ENCODE measurements at regions not wholly inside any gene's neighbourhood (a gene's known extent, or its start where the extent isn't known, plus 50 kb on each side); places are given as distances from the start of the nearest gene placed in this dataset.

- no peak for DNase-seq (ENCODE audit: extremely low spot score, unreplicated experiment)
- Mint-ChIP-seq H3K27ac (ENCODE audit: unreplicated experiment) (no peak overlapping the region), H3K36me3 (ENCODE audit: unreplicated experiment) (no peaks in the 10 kb centered on the region), H3K9me3 (ENCODE audit: unreplicated experiment) (no peaks in the 10 kb centered on the region), H3K4me3 (ENCODE audit: unreplicated experiment) (no peak overlapping the region), H3K4me1 (ENCODE audit: unreplicated experiment) (peaks cover 5% of the 10 kb centered on the region), H3K27me3 (ENCODE audit: unreplicated experiment) (peaks cover 24% of the 10 kb centered on the region)
- TF ChIP-seq, protein P1, sequence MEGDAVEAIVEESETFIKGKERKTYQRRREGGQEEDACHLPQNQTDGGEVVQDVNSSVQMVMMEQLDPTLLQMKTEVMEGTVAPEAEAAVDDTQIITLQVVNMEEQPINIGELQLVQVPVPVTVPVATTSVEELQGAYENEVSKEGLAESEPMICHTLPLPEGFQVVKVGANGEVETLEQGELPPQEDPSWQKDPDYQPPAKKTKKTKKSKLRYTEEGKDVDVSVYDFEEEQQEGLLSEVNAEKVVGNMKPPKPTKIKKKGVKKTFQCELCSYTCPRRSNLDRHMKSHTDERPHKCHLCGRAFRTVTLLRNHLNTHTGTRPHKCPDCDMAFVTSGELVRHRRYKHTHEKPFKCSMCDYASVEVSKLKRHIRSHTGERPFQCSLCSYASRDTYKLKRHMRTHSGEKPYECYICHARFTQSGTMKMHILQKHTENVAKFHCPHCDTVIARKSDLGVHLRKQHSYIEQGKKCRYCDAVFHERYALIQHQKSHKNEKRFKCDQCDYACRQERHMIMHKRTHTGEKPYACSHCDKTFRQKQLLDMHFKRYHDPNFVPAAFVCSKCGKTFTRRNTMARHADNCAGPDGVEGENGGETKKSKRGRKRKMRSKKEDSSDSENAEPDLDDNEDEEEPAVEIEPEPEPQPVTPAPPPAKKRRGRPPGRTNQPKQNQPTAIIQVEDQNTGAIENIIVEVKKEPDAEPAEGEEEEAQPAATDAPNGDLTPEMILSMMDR (IDR thresholded peaks at IDR 0.05) = no peak
Observed at GRCh38 chr1:19591482-19592091, 52.5 kb upstream of the NBL1 start.

- peaks cover 10% of the 10 kb centered on the region for H3K27me3 Mint-ChIP-seq (ENCODE audit: unreplicated experiment)
- no peak for DNase-seq (ENCODE audit: extremely low spot score, unreplicated experiment)
- TF ChIP-seq, protein P1 (IDR thresholded peaks at IDR 0.05) = no peak
- H3K4me1 Mint-ChIP-seq (ENCODE audit: unreplicated experiment) = no peaks in the 10 kb centered on the region
- H3K4me3 Mint-ChIP-seq (ENCODE audit: unreplicated experiment) = no peak overlapping the region
- H3K36me3 Mint-ChIP-seq (ENCODE audit: unreplicated experiment) = no peaks in the 10 kb centered on the region
- H3K9me3 Mint-ChIP-seq (ENCODE audit: unreplicated experiment) = no peaks in the 10 kb centered on the region
- H3K27ac Mint-ChIP-seq (ENCODE audit: unreplicated experiment) = no peak overlapping the region
Observed at GRCh38 chr1:19585507-19585906, 58.6 kb upstream of the NBL1 start.

DNA sequence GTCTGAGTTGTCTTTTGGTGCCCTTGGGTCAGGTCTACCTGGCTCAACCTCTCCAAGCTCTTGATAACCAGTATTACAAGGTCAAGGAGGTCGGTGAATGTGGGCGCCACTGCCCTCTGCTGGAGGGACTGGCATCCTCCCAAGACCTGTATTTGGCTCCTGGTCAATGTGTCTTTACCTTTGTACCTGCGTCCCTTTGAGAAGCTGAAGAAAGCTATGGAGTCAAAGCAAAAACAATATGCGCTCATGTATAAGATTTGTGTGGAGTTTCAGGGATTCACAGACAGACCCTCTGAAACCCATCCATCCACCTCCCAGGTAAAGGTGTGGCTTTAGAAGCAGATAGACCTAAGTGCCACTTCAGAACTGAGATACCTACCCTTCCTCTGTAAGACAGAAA is 61.8 kb upstream of the NBL1 start:
- Mint-ChIP-seq H3K4me1 (ENCODE audit: unreplicated experiment) (no peaks in the 10 kb centered on the region), H3K27ac (ENCODE audit: unreplicated experiment) (no peak overlapping the region), H3K4me3 (ENCODE audit: unreplicated experiment) (no peak overlapping the region), H3K36me3 (ENCODE audit: unreplicated experiment) (no peaks in the 10 kb centered on the region), H3K9me3 (ENCODE audit: unreplicated experiment) (no peaks in the 10 kb centered on the region), H3K27me3 (ENCODE audit: unreplicated experiment) (peaks cover 9% of the 10 kb centered on the region)
- DNase-seq (ENCODE audit: extremely low spot score, unreplicated experiment) = no peak
- TF ChIP-seq, protein P1 (IDR thresholded peaks at IDR 0.05) = peak; percentile 47

GRCh38 chr1:19581381-19581780 is 62.7 kb upstream of the NBL1 start:
- H3K36me3 Mint-ChIP-seq (ENCODE audit: unreplicated experiment) = no peaks in the 10 kb centered on the region
- H3K4me3 Mint-ChIP-seq (ENCODE audit: unreplicated experiment) = no peak overlapping the region
- no peak overlapping the region for H3K27ac Mint-ChIP-seq (ENCODE audit: unreplicated experiment)
- TF ChIP-seq, protein P1 (IDR thresholded peaks at IDR 0.05) = no peak
- H3K4me1 Mint-ChIP-seq (ENCODE audit: unreplicated experiment) = no peaks in the 10 kb centered on the region
- peaks cover 15% of the 10 kb centered on the region for H3K27me3 Mint-ChIP-seq (ENCODE audit: unreplicated experiment)
- no peak for DNase-seq (ENCODE audit: extremely low spot score, unreplicated experiment)
- H3K9me3 Mint-ChIP-seq (ENCODE audit: unreplicated experiment) = no peaks in the 10 kb centered on the region

DNA sequence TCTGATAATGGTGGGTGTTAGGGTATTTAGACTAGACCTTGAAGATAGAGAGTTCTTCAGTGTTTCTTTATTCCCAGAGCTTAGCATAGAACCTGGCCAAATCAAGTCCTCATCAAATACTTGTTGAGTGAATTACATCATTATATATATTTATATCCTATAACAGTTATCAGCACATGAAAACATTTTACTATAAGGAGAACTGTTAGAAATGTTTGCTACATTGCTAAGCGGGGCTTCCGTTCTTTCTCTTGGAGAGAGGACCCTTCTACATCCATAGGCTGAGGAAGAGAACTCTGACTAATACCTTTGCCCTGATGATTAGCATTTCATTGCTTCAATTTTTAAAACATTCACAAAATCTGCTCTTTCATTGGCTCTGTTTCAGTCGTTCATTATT is 66.5 kb upstream of the NBL1 start:
- Mint-ChIP-seq H3K36me3 (ENCODE audit: unreplicated experiment) (no peaks in the 10 kb centered on the region), H3K4me1 (ENCODE audit: unreplicated experiment) (no peaks in the 10 kb centered on the region), H3K4me3 (ENCODE audit: unreplicated experiment) (no peak overlapping the region), H3K27ac (ENCODE audit: unreplicated experiment) (no peak overlapping the region), H3K9me3 (ENCODE audit: unreplicated experiment) (no peaks in the 10 kb centered on the region), H3K27me3 (ENCODE audit: unreplicated experiment) (peaks cover 33% of the 10 kb centered on the region)
- DNase-seq (ENCODE audit: extremely low spot score, unreplicated experiment) = no peak
- TF ChIP-seq, protein P1 (IDR thresholded peaks at IDR 0.05) = no peak

Measured in osteocyte (in vitro differentiated cells).